CD4-positive, alpha-beta T cell treated with Interleukin-12 subunit alpha and Interleukin-12 subunit beta, for 1 hour (primary cell): ENCODE measurements at regions not wholly inside any gene's neighbourhood (a gene's known extent, or its start where the extent isn't known, plus 50 kb on each side); places are given as distances from the start of the nearest gene placed in this dataset.

Experiments
- DNase-seq: peaks from one replicate; pipeline ENCODE4 v3.0.0-alpha.2; 2020

DNA sequence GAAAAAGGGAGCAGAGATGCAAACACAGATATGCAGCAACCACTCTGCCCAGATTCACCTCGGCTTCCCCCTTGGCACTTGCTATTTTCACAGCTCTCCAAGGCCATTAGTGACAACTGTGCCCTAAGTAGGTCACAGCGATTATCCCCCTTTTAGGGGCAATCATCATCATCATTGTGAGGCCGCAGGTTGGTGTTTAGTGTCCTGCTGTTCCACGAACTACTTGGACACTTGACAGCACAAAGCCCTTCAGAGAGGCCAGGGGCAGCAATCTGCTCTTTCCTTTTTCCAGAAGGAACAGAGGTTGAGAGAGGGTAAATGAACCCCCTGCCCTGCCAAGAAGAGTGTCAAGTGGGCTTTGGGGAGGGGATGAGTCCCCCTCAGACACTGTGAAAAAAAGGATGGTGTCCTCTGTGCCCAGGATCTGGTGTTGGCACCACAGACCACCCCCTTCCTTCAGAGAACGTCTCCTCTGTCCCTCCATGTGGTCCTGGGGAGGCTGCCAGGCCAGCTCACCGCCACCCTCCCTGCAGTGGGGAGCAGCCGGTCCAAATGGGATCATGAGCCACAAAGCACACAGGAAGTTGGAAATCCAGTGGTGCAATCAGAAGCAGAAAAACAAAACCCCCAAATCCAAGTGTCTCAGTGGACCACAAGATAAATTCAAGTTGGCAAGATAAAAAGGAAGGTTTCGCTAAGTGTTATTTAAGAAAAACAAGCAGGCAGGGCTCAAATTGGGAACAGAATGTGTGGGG is 78.4 kb upstream of the MED9 start:
- no peak for DNase-seq

DNA sequence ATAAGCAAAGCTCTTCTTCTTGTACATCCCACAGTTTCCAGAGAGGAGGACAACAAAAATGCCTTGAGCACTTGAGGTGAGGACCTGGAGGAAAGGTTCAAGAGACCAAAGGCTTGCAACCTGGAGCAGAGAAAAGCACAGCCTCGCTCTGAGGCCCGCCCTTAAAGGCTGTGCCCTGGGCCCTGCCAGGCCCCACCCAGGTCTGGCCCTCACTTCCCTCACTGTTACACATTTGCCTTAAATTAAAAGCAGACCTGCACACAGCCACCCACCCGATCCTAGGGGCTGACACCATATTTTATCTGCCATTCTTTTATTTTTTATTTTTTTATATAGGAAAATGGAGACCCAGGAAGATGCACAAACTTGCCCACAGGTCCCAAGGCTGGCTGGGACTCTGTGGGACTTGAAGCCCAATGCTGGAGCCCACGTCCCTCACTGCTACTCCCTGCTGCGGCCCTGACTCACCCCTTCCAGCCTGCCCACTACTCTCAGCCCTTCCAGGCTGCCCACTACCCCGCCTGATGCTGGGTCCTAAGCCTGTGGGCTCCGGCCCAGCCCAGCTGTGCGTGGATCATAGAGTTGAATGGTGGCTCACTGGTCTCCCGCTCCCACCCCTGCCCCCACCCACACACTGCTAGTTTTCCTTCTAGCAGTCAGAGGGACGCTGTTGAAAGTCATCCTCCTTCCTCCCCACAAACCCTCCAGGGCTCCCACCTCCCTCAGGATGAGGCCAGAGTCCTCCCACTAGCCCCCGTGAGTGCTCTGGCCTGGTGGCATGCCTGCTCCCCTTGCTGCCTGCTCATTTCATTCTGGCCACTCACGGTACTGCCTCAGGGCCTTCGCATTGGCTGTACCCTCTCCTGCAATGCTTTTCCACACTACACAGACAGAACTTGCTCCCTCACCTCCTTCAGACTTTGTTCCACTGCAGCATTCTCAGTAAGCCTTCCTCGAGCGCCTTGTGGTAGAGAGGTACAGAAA is 77.6 kb upstream of the MED9 start:
- no peak for DNase-seq

DNA sequence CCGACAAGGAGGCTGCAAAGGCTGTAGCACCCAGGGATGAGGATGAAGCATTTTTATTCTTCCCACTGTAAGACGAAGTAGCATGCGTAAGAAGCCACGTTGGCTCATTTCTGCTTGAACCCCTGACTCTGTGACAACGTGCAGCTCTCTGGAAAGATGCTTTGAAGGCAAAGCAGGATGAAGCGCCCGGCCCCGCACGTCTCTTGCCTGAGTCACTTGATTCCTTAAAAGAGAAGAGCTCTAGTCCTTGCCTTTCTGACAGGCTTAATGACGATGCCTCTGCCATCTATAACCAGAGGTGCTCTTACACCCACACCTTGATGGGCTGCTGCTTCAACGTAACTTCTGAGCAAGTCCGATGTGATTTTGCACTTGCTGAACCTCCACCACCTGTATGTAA is 76.7 kb upstream of the MED9 start:
- DNase-seq: no peak

DNA sequence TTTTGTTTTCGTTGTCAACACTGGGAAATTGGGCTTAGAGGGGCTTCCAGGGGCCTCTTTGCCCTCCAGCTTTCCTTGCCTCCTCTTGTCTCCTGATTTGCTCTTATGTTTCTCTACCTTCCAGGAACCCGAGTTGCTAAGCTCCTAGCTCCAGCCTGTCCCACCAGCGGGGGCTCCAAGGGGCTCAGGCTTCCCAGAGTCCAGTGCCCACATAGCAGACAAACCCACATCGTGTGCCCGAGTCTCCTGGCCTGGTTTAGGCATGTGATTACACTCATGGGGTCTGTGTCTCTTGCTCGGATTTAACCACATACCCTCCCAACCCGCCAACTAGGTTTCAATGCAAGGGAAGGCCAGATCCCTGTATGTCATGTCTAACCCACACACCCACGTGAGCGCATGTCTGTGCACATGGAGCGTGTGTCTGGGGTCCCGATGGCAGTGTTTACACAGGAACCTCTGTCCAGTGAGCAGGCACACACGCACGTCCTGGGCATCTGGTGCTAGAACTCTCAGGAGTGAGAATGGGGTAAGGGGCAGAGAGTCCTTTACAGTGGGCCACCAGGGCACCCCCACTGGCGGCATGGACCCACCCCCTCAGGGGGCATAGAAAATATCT is 76.1 kb upstream of the MED9 start:
- DNase-seq: no peak

DNA sequence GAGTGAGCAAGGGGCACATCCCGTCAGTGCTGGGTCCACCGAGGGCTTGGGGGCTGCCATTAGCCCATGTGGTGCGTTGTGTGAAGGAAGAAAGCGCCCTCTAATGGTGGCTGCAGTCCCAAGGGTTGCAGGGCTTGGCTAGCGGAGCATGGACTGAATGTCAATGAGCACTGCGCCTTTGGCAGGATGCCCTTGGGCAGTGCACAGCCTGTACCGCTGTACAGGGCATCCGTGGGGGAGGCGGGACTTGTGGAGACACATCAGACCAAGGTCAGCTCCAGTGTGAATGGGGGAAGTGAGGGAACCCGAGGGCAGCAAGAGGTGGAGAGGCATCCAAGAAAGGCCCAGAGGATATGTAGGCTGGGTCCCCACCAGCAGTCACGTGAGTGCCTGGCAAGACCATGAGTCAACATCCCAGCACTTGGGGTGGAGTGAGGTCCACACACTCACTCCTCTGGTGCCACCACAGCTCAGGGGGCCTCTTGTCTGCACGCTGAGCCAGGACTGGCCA is 75.5 kb upstream of the MED9 start:
- no peak for DNase-seq

DNA sequence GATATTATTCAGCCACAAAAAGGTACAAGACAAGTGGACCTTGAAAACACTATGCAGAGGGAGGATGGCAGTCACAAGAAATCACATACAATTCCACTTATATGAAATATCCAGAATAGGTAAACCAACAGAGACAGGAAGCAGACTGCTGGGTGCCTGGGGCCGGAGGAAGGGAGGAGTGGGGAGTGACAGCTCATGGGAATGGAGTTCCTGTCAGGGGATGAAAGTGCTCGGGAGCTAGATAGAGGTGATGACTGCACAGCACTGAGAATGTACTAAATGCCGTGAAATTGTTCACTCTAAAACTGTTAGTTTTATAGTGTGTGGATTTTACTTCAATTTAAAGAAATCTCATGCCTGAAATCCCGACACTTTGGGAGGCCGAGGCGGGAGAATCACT is 74.2 kb upstream of the MED9 start:
- DNase-seq: no peak

DNA sequence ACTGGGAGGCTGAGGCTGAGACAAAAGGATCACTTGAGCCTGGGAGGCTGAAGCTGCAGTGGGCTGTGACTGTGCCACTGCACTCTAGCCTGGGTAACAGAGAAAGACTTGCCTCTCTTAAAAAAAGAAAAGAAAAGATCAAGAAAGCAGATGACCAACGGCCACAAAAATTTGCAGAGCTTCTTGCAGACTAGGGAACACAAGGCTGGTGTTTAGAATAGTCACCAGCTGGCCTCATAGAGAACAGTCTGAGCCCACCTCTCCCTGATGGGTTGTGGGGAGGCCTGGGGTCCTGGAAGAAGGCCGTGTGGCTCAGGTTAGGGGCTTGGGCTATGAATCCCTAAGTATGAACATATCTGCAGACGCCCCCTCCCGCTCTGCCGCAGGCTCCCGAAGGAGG is 73.7 kb upstream of the MED9 start:
- DNase-seq: no peak

DNA sequence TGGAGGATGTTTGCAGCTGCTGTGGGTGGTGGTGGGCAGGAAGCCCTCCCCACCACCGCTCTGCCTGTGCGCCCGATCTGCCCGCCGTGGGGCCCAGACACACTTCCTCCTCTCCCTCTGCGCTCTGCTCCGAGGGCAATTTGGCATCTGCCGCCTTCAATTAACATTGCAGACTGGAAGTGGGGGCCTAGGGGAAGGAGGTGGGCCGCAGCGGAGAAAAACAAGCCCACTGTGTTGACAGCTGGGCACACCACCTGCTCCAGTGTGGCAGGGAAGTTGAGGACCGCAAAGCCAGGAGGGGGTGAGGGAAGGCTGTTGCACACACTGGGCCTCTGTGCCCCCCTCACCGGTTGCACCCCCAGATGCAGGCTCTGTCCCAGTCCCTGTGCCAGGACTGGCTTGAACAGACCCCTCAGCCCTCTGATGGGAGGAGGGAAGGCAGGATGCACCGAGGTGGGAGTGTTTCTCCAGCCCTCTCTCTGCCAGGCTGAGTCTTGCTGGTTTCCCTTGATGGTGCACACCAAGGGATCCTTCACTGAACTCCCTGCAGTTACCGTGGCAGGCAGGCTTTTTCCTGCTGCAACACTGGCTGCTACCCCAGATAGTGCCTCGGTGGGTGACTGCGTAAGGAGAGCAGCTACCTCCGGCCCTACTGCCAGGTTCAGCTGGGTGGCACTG is 72.8 kb upstream of the MED9 start:
- DNase-seq: peak; percentile 55

DNA sequence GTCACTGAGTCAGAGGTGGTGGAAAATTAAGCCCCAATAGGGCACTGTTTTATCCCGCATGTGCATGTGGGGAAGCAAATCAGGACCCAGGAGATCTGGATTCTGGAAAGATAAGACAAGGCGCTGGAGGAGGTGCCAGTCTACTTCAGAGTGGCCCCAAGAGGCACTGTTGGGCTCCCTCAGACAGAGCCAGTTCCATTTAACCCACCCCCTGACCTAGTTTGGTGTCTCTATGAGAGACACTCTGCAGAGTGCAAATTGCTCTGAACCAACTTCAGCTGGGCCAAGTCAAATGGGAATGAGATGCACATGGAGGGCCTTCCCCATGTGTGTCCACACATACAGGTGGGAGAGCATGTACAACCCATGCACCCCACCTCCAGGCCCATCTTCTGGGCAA is 71.1 kb upstream of the MED9 start:
- DNase-seq: no peak

DNA sequence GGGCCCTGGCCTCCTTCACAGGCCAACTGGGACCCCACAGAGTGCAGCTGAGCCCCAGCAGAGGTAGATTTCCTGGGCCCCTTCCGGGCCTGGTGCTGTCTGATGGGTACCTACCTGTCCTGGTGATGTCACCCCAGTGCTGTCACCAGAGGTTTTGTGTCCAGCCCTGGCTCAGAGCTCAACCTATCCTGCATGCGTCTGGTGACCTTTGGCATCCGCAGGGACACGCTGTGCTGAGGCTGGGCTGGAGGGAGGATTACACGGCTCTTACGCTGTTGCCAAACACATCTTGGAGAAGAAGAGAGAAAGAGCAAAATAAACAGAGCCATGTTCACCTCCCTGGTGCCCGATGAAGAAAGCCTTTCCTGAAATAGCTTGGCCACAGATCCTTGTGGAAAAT is 70.6 kb upstream of the MED9 start:
- DNase-seq: no peak

DNA sequence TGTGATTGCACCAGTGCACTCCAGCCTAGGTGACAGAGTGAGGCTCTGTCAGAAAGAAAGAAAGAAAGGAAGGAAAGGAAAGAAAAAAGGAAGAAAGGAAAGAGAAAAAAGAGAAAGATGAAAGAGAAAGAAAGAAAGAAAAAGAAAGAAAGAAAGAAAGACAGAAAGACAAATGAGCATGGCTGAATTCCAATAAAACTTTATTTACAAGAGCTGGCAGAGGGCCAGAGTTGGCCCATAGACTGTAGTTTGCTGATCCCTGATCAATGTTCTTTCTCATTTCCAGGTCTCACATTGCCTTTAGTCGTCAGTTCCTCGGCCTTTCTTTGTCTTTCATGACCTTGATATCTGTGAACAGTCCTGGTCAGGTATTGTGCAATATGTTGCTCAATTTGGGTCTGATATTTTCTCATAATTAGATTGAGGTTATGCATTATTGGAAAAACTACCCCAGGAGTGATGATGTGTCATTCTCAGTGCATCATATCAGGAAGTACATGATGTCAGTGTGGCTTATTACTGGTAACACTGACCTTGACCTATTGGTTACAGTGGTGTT is 68.5 kb upstream of the MED9 start:
- no peak for DNase-seq

DNA sequence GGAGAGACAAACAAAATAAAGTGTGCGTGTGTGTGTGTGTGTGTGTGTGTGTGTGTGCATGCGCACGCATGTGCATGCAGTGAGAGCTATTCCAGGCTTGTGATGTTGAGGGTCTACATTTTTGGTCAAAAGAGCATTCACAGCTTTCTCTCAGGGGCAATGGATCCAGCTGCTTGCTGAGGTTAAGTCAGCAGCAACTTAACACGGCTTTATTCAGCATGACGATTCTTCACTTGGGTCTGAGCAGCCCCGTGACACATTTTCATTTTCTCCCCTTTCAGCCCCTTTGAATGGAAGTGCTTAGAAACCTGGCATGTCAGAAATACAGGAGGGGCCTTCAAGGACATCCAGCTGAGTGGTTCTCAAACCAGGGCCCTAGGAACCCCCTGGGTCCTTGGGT is 66.4 kb upstream of the MED9 start:
- DNase-seq: no peak

DNA sequence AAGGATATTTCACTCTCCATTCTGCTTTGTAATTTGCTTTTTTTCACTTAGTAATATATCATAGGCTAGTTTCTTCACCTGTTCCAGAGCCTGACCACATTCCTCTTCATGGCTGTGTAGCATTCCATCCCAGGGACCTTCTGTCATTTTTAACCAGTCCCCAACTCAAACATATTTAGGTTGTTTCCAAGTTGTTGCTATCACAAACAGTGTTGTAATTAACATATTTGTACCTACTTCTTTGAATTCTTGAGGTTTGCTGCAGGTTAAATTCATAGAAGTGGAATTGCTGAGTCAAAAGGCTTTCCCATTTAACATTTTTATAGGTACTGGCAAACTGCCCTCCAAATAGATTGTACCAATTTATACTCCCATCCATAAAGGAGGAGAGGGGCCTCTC is 65.1 kb upstream of the MED9 start:
- no peak for DNase-seq

DNA sequence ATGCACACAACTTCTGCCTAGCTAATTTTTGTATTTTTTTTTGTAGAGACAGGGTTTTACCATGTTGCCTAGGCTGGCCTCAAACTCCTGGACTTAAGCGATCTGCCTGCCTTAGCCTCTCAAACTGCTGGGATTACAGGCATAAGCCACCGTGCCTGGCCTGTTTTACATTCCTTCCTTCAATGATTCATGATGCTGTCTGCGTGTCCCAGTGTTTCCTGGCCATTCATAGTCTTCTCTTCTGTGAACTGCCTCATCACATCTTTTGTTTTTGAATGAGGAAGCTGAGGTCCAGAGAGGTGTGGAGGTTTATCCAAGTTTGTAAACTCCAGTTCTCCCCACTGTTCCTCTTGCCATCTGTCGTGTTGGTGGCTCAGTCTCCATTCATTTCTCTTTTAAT is 64.5 kb upstream of the MED9 start:
- no peak for DNase-seq

DNA sequence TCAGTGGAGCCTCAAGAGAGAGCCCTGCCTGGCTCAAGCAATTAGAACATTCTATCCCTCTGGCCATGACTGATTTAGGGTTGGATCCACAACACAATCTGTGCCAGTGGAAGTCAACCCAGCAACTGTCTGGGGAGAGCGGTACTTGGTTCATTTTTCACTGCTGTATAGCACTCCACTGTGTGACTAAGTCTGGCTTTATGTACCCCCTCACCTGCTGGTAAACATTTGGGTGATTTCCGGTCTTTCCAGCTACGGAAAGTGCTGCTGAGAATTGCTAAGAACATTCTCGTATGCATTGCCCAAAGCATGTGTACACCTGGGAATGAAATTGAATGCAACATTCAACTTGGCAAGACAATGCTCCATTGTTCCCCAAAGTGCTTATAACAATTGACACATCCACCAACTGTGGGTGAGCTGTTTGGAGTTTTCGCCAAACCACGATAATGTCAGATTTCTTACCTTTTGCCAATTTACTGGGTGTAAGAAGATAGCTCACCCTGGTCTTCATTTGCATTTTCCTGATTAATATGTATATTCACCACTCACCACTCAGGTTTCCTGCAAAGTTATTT is 63.5 kb upstream of the MED9 start:
- DNase-seq: no peak

DNA sequence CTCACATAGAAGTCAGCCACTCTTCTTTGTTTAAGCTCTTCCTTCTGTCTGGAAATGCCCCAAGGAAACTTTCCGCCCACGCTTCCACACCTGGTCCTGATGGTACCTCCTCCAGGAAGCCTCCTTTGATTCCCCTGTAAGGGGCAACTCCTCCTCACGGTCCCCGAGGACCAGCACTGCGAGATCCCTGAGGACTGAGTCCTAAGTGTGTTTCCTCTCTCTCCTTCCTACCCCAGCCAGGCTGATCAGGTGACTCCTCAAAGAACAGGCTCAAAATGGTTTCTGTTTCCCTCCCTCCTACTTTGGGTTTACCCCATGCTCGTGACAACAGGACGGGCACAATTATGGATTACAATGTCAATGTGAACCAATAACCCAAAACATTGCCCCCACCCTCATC is 63.0 kb upstream of the MED9 start:
- no peak for DNase-seq

DNA sequence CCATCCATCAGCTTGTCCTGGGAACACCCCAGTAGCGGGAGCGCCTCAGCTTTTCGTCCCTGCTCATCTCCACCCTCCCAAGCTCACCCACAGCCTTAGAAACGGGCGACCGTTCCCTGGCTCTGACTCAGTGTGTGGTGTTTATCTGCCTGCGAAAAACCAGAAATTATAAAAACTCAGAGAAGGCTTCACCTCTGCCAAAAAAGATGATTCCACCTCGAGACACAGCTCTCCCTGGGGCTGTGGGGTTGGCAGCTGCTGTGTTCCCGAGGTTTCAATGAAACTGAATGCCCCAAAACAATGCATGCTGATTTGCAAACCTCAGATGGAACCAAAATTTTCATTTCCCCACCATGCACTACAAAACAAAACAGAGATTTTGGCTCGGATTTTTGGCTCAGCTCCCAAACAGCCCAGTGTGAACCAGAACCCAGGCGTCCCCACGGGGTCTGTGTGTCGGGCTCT is 62.4 kb upstream of the MED9 start:
- DNase-seq: no peak

DNA sequence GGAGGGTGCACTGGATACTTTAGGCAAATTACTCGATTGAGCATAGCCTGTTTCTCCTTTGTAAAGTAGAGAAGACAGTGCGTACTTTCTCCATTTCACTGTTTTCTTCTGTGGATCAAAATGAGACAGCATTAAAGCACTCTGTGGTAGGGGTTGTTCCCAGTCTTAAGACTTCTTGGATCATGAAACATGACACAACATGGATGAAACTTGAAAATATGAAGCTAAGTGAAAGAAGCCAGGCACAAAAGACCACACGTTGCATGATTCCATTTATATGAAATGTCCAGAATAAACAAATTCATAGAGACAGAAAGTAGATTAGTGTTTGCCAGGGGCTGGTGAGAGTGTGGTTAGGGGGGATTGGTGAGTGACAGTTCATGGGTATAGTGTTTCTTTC is 61.8 kb upstream of the MED9 start:
- DNase-seq: no peak

DNA sequence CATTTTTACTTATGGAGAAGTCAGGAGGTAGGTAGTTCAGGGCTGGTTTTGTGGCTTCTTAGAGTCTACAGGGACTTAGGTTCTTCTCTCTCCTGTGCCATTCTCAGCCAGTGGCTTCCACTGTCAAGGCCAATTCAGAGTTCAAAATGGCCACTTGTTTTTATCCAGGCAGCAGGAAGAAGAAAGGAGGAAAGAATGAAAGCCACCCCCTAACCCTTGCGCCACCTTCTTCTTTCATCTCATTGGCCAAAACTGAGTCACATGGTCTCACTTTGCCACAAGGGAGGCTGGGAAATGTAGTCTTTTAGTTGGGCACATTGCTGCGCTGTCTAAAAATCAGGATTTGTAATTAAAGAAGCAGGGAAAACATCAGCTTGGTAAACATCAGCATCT is 60.8 kb upstream of the MED9 start:
- DNase-seq: peak; percentile 48

DNA sequence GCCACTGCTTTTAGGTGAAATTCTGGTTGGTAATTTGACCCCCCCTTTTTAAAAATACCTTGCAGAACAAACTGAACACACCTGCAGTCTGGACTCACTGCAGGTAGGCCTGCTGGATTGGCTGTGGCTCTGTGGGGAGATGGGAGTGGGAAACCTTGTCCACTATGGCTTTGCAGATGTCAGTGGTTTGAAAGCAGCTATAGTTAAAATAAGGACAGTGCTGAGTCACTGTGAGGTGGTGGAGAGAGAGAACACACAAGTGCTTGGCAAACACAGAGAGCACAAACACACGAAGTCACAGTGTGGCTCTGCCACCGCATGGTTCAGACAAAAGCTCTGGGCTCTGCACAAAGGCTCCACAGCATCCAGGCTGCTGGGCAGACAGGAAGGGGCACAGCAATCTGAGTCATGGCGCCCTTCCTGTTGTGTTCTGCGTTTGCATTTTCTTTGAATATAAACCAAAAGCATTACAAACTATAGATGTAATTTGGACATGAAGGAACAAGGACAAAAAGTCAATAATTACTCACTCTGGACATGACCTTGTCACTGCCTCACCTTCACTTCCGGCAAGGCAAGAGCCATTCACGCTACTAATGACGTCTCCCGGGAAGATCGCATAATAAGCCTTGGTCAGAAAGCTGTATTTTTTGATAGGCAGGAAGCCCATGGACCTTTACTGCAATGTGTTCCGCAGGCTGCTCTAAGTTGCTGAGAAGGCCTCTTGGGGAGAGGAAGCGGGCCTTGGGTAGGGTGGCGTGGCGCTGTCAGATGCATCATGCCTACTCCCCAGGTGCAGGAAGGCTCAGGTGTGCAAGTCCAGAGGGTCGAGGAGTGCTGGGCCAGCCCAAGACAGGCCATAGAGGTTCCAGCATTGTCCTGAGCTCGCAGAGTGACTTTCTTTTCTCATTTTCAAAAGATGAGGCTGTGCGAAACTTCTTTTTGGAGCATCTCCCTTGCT is 60.1 kb upstream of the MED9 start:
- DNase-seq: no peak

DNA sequence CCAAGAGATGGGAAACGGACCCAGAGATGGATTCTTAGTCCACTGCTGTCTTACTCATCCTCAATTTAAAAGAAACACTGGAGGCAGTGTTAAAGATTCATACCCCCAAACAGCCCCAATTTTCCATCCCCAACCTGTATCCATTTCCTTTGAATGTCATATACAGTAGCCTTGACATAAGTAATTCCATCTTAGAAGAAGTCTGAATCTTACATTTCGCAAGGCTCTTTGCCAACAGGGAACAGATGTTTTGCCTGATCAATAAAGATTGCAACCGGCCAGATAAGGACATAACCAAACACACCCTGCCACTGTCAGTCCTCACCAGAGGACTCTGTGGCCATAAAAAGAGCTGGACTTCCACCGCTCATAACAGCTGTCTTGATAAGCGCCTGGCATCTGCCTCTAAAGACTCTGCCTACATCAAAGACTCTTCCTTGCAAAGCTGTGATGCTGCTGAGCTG is 59.0 kb upstream of the MED9 start:
- no peak for DNase-seq
